GM12865 (cell line): ENCODE measurements at regions not wholly inside any gene's neighbourhood (a gene's known extent, or its start where the extent isn't known, plus 50 kb on each side); places are given as distances from the start of the nearest gene placed in this dataset.
"Not testable (repeated sequence)": the region's sequence is repeated elsewhere in the genome, so short reads cannot be mapped to it uniquely, and the experiment has no call there.

ENCODE experiments used
- DNase-seq: peaks from one replicate; pipeline ENCODE4 v3.0.0; 2010; ENCODE audit warnings: low read depth
- H3K4me3 ChIP-seq: 2 replicates; pipeline ENCODE4 v1.5.1; 2011; ENCODE audit warnings: mild to moderate bottlenecking, low read depth, low read length, control low read depth
- TF ChIP-seq, protein P1 (sequence below): IDR thresholded peaks from 2 replicates; pipeline ENCODE4 v1.5.1; 2011; ENCODE audit warnings: low read length, control low read depth, low read depth, inconsistent platforms; ENCODE audit not compliant: insufficient read depth; ENCODE audit errors: missing control alignments

DNA sequence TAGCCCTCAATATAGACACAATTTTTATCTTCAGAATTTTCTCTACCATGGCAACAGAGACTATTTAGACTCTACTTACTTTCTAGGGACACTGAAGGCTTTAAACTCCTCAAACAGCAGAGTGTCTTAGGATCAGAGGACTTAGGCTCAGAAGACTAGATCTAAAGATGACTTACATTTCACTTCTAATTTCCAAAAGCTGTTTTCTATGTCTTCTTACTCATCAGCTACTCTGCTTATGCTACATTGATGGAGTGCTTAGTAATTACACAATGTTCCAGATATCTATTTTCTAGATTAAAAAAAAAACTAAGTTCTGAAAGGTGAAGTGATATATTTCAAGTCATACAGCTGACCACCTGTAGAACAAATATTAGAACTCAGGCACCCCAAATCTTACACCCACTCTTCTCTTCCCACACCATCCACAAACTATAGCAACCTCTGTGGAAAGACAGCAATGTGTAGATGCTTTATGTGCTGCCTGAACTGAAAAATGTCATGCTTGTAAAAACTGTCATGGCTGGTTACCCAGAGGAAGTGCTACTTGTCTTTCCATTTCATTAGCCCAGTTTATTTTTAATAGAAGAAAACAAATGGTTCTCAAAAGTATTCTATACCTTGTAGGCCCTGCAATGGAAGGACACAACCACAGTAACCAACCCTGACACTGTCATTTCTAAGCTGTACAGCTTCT lies 831.0 kb upstream of the ACVR2A start:
- TF ChIP-seq, protein P1, sequence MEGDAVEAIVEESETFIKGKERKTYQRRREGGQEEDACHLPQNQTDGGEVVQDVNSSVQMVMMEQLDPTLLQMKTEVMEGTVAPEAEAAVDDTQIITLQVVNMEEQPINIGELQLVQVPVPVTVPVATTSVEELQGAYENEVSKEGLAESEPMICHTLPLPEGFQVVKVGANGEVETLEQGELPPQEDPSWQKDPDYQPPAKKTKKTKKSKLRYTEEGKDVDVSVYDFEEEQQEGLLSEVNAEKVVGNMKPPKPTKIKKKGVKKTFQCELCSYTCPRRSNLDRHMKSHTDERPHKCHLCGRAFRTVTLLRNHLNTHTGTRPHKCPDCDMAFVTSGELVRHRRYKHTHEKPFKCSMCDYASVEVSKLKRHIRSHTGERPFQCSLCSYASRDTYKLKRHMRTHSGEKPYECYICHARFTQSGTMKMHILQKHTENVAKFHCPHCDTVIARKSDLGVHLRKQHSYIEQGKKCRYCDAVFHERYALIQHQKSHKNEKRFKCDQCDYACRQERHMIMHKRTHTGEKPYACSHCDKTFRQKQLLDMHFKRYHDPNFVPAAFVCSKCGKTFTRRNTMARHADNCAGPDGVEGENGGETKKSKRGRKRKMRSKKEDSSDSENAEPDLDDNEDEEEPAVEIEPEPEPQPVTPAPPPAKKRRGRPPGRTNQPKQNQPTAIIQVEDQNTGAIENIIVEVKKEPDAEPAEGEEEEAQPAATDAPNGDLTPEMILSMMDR, result no peak
- DNase-seq, result no peak
- H3K4me3 ChIP-seq, result no peak overlapping the region

DNA sequence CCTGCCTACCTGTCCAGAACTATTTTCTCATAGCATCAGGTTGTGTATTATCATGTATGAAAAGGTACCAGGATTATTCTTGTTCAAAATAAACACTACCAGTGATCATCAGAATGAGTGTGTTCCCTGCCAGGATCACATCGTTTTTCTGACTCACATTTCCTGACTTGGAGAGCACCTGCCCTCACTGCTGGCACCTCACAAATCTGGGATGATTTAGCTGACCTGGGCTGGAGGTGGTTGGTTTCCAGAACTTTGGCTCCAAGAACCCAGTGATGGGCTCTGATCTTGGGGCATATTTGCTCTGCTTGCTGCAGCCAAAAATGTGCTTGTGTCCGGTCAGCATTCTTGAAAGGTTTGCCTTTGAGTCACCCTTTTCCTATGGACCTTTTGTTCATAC lies 836.3 kb upstream of the ACVR2A start:
- no peak for DNase-seq
- TF ChIP-seq, protein P1, result no peak
- H3K4me3 ChIP-seq, result no peak overlapping the region

DNA sequence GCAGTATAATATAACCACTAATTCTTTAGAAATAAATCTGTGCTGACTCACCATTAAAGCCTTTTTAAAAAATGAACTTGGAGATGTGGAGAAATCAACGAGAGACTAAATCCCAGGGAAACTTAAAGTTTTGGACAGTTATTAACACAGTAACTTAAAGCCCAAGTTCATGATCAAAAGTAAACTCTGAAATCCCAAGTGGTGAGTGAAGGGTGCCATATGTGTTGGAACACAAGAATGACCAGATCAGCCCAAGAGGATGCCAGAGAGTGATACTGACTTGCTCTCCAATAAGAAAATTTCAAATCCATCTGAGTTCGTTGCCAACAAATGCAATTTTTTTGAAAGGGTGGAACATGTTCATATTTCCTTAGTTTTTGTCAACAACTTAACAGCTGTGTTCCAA lies 838.1 kb upstream of the ACVR2A start:
- DNase-seq, result no peak
- H3K4me3 ChIP-seq, result no peak overlapping the region
- TF ChIP-seq, protein P1, result no peak

DNA sequence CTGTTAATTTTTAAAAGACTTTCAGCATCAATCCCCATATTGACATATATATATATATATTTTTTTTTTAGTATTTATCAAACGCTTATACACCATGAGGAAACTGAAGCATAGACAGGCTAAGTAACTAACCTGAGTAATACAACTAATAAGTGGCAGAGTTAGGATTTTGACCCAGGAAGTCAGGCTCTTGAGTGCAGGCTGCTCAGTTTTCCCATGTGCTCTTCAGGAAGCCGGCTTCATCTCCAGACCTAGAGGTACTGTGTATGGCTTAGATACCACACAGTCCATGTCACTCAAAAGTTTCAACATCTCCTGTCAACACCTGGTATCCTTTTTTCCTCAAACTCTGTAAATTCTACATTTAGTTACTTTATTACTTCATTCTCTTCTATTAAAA lies 841.7 kb upstream of the ACVR2A start:
- no peak for DNase-seq
- TF ChIP-seq, protein P1, result no peak
- H3K4me3 ChIP-seq, result no peak overlapping the region

DNA sequence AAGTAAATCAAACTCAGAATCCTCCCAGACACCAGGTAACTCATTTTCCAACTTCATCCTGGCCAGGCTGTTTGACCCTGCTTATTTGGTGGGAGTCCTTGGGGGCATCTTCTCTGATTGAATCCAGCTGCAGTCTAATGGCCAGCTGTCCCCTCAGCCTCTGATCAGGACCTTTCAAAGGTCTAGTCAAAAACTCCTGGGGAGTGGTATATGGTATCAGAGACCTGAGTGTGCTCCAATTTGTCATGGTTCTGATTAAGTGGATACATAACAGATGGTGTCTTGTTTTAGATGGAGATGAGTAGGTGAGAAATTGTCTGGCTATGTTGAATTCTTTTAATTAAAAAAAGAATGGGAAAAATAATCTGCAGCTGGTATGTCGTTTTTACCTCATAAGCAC lies 842.6 kb upstream of the ACVR2A start:
- no peak for DNase-seq
- H3K4me3 ChIP-seq, result no peak overlapping the region
- TF ChIP-seq, protein P1, result no peak

DNA sequence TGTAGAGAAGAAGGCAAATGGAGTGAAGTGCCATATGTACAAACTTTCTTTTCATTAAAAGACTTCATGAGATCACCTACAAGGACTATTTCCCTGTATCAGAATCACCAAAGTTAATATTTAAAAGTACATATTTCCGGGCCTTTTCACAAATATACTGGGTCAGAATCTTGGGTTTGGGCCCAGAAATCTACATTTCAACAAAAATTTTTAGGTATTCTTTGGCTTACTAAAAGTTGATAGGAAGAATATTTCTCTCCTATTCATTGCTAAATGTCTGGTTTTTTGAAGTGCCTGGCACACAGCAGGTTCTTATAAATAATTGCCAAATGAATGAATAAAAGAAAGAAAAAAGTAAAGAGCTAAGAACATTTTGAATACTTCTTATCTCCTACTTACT lies 843.8 kb upstream of the ACVR2A start:
- no peak overlapping the region for H3K4me3 ChIP-seq
- DNase-seq, result no peak
- TF ChIP-seq, protein P1, result no peak

DNA sequence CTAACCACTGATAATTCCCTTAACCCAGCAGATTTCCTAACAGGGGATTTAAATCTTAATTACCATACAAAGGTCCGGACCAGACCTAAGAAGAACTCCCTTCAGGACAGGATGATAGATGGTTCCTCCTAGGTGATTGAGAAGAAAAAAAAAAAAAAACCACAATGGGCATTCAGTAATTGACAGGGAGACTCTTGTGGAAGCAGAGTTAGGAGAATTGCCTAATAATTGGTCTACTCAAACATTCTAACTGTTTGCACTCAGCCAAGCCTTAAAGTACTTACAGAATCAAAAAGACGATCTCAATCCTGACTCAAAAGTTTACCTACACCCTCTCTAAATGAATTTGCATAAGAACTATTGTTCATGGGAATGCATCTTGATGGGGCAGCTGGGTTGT lies 844.7 kb upstream of the ACVR2A start:
- DNase-seq, H3K4me3 ChIP-seq: not testable (repeated sequence)
